Effector memory CD4-positive, alpha-beta T cell (primary cell): ENCODE measurements at regions not wholly inside any gene's neighbourhood (a gene's known extent, or its start where the extent isn't known, plus 50 kb on each side); places are given as distances from the start of the nearest gene placed in this dataset.

ENCODE experiments used
- DNase-seq, 3 donors: peaks; one replicate each; pipeline ENCODE4 v3.0.0-alpha.2; 2020
- H3K27ac ChIP-seq: 2 replicates; pipeline ENCODE4 v1.7.0; 2013; ENCODE audit warnings: mild to moderate bottlenecking, low read length, moderate library complexity; ENCODE audit not compliant: insufficient read depth, poor library complexity, severe bottlenecking
- H3K27me3 ChIP-seq: replicated peaks from 2 replicates; pipeline ENCODE4 v1.7.0; 2013; ENCODE audit warnings: mild to moderate bottlenecking, low read length; ENCODE audit not compliant: insufficient read depth, control insufficient read depth, poor library complexity, severe bottlenecking
- H3K36me3 ChIP-seq: 2 replicates; pipeline ENCODE4 v1.7.0; 2013; ENCODE audit warnings: mild to moderate bottlenecking, low read length, moderate library complexity; ENCODE audit not compliant: control insufficient read depth, insufficient read depth
- H3K4me1 ChIP-seq: 2 replicates; pipeline ENCODE4 v1.7.0; 2013; ENCODE audit warnings: low read length, mild to moderate bottlenecking; ENCODE audit not compliant: control insufficient read depth, insufficient read depth, poor library complexity, severe bottlenecking
- H3K4me3 ChIP-seq: 2 replicates; pipeline ENCODE4 v1.7.0; 2013; ENCODE audit warnings: low read length, low read depth, mild to moderate bottlenecking; ENCODE audit not compliant: insufficient read depth, poor library complexity, severe bottlenecking
- H3K9me3 ChIP-seq: 2 replicates; pipeline ENCODE4 v1.7.0; 2013; ENCODE audit warnings: mild to moderate bottlenecking, low read length, moderate library complexity; ENCODE audit not compliant: control insufficient read depth

DNA sequence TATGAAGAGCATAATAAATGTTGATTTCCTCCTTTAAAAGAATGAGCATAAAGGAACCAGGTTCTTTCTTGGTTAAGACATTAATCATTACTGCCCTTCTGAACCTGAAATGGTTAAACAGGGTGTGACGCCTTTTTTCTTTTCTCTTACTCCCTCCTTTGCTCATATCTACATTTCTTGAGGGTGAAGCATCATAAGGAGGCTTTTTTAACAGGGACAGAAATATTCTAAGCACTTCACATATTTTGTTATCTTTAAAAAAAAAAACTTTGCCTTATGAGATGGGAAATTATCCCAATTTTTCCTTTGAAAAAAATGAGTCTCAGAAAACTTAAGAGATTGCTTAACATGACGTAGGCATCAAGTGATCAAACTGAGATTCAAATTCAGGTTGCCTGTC is 1036.3 kb upstream of the TENM4 start:
- H3K36me3 ChIP-seq: no peaks in the 10 kb centered on the region
- H3K4me3 ChIP-seq: no peak overlapping the region
- H3K27me3 ChIP-seq: no peaks in the 10 kb centered on the region
- H3K27ac ChIP-seq: no peak overlapping the region
- DNase-seq: no peak
- no peaks in the 10 kb centered on the region for H3K9me3 ChIP-seq
- no peaks in the 10 kb centered on the region for H3K4me1 ChIP-seq

DNA sequence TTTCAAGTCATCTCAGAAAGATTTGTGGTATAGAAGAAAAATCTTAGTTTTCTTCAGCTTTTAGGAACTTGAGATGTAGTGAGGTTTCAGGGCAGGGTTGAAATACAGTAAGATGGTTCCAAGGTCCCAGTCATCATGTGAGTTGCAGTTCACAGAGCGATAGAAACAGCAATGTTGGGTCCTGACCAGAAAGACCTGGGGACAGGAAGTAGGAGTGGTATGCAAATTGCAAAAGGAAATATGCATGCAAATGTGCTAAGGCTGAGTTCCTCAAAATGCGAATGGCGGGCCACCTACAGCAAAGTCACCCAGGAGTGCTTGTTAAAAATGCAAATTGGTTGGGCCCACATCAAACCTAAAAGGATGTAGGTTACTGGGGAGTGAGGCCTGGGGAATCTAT is 1032.7 kb upstream of the TENM4 start:
- Histone ChIP-seq H3K4me1 (no peaks in the 10 kb centered on the region), H3K27me3 (no peaks in the 10 kb centered on the region), H3K27ac (no peak overlapping the region), H3K9me3 (no peaks in the 10 kb centered on the region), H3K4me3 (no peak overlapping the region), H3K36me3 (no peaks in the 10 kb centered on the region)
- DNase-seq: no peak

DNA sequence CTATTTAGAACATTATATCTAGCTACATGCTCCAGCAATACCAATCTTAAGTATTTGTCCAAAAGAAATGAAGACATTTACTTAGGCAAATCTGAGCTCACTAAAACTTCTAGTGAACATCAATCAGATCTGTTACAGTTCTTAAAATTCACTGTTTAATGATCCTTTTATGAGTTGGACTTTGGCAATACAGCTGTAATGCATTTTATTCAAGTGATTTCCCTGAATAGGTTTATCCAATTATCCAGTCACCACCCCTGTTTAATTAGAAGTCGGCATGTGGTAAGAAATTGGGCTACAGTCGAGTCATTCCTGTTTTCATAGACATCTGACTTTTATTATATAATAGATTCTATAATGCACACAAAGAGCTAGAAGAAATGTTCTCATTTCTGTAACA is 1029.0 kb upstream of the TENM4 start:
- Histone ChIP-seq H3K27me3 (no peaks in the 10 kb centered on the region), H3K36me3 (no peaks in the 10 kb centered on the region)

DNA sequence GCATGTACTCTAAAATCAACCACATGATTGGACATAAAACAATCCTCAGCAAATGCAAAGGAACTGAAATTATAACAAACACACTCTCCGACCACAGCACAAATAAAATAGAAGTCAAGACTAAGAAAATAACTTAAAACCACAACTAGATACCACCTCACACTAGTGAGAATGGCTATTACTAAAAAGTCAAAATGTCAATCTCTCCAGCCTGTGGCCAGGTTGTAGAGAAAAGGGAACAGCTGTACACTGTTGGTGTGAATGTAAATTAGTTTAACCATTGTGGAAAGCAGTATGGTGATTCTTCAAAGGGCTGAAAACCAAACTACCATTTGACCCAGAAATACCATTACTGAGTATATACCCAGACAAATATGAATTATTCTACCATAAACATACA is 1025.7 kb upstream of the TENM4 start:
- no peaks in the 10 kb centered on the region for H3K9me3 ChIP-seq
- H3K27ac ChIP-seq: no peak overlapping the region
- H3K27me3 ChIP-seq: no peaks in the 10 kb centered on the region

More for the DNA sequence above, 1029.0 kb upstream of the TENM4 start:
- H3K4me3 ChIP-seq: no peak overlapping the region
- H3K9me3 ChIP-seq: no peaks in the 10 kb centered on the region
- DNase-seq: no peak
- H3K4me1 ChIP-seq: no peaks in the 10 kb centered on the region
- no peak overlapping the region for H3K27ac ChIP-seq

DNA sequence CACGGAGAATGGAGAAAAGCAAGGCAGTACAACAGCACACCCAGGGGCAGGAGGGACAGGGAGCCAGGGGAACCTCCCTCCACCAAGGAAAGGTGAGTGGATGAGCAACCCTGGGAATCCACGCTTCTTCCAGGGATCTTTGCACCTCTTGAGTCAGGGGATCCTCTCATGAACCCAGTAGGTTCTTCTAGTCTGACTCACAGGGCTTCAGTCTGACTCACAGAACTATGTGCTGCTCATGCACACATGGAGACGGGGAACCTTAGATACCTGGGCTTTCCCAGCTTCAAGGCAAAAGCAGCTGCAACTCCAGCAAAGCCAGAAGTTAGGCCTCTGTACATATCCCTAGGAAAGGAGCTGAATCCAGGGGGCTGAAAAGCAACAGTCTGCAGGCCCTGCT is 1021.4 kb upstream of the TENM4 start:
- H3K4me1 ChIP-seq: no peaks in the 10 kb centered on the region
- no peaks in the 10 kb centered on the region for H3K9me3 ChIP-seq
- H3K27ac ChIP-seq: no peak overlapping the region
- no peak overlapping the region for H3K4me3 ChIP-seq
- no peaks in the 10 kb centered on the region for H3K27me3 ChIP-seq
- no peaks in the 10 kb centered on the region for H3K36me3 ChIP-seq
- DNase-seq: no peak

More for the DNA sequence above, 1025.7 kb upstream of the TENM4 start:
- no peak overlapping the region for H3K4me3 ChIP-seq
- no peaks in the 10 kb centered on the region for H3K4me1 ChIP-seq
- no peak for DNase-seq
- H3K36me3 ChIP-seq: no peaks in the 10 kb centered on the region

DNA sequence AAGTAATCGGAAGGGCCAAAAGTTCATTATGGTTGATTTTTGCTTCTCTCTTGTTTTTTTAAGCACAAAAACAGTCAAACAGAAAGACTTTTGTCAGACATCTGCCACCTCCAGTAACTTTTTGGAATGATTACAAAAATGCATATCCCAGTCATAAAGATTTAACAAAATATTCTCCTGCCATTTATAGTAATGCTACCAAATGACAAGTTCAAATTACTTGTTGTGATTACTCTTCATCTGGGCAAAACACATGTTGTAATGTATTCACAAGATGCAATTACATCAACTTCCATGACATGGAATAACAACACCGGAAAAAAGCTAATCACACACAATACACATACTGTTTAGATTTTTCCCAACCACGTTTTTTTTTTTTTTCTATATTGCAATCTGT is 1017.5 kb upstream of the TENM4 start:
- Histone ChIP-seq H3K27ac (no peak overlapping the region), H3K9me3 (no peaks in the 10 kb centered on the region), H3K36me3 (no peaks in the 10 kb centered on the region), H3K4me3 (no peak overlapping the region), H3K4me1 (no peaks in the 10 kb centered on the region), H3K27me3 (no peaks in the 10 kb centered on the region)
- DNase-seq: no peak

DNA sequence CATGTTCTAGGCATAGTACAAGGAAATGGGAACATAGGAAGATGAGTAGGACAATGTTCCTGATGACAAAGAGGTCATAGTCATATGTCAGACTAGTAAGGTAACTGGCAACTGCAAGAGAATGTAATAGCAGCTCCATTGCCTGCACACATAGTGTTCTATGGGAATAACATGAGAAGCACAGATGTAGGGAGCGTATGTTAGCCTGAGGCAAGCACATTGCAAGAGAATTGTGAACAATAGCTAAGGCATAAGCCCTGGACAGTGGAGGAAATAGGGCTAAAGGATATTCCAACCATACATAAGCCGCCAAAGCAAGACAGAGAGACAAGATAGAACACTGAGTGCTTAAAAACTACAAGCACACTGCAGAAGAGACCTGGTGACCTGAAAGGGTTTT is 1017.0 kb upstream of the TENM4 start:
- H3K27ac ChIP-seq: no peak overlapping the region
- H3K9me3 ChIP-seq: no peaks in the 10 kb centered on the region
- DNase-seq: no peak
- no peaks in the 10 kb centered on the region for H3K4me1 ChIP-seq
- no peaks in the 10 kb centered on the region for H3K27me3 ChIP-seq
- H3K36me3 ChIP-seq: no peaks in the 10 kb centered on the region
- H3K4me3 ChIP-seq: no peak overlapping the region

DNA sequence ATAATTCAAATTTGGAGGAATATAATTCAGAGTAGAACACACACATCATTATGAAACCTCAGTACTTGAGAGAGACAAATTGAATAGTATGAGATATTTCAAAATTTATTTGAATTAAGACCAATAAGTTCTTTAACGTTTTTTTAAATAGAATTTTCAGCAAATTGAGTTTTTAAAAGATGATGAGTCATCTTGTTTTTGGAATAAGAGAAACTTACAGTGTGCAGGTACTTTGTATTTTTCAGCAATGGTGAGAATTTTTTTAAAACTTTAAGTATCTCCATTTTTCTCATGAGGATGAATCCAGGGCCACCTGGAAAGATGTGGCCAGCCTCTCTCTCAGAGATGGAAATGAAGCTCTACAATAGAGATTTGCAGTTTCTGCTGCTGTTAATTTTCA is 1015.0 kb upstream of the TENM4 start:
- no peak overlapping the region for H3K4me3 ChIP-seq
- no peak overlapping the region for H3K27ac ChIP-seq
- H3K36me3 ChIP-seq: no peaks in the 10 kb centered on the region
- no peaks in the 10 kb centered on the region for H3K27me3 ChIP-seq
- peaks cover 6% of the 10 kb centered on the region for H3K9me3 ChIP-seq
- DNase-seq: no peak
- no peaks in the 10 kb centered on the region for H3K4me1 ChIP-seq

DNA sequence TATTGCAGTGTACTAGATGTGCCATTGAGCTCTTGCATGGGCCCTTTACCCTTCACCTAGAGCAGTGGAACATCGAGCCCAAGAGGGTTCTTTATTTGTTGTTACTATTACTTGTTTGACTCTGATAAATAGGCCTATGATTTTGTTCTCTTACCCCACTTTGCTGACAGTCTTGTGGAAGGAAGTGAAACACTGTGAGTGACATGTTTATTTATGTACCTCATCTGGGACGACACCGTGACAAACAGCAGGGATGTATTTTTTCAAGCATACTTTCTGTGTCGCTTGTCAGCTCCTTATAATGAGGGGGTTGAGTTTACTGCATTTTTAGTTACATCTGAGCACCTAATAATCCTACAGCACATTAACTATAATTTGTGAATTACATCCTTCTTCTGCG is 1010.3 kb upstream of the TENM4 start:
- no peaks in the 10 kb centered on the region for H3K36me3 ChIP-seq
- H3K27ac ChIP-seq: no peak overlapping the region
- H3K4me1 ChIP-seq: no peaks in the 10 kb centered on the region
- H3K4me3 ChIP-seq: no peak overlapping the region
- no peak for DNase-seq
- peaks cover 6% of the 10 kb centered on the region for H3K9me3 ChIP-seq
- no peaks in the 10 kb centered on the region for H3K27me3 ChIP-seq

DNA sequence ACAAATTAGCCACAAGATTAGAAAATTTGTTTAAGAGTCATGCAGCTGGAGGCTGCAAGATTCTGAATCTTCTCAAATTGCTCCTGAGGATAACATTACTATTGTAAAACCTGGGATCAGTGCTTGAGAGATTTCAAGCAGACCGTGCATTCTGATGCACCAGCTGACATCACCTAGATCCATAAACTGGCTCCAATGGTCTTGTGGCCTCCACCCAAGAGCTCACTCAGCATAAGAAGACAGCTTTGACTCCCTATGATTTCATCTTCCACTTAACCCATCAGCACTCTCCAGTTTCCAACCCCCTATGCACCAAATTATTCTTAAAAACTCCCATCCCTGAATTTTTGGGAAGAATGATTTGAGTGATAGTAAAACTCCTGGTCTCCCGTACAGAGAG is 1007.9 kb upstream of the TENM4 start:
- no peak overlapping the region for H3K27ac ChIP-seq
- H3K4me1 ChIP-seq: no peaks in the 10 kb centered on the region
- no peaks in the 10 kb centered on the region for H3K36me3 ChIP-seq
- H3K4me3 ChIP-seq: no peak overlapping the region
- no peaks in the 10 kb centered on the region for H3K27me3 ChIP-seq
- DNase-seq: no peak
- peaks cover 6% of the 10 kb centered on the region for H3K9me3 ChIP-seq

DNA sequence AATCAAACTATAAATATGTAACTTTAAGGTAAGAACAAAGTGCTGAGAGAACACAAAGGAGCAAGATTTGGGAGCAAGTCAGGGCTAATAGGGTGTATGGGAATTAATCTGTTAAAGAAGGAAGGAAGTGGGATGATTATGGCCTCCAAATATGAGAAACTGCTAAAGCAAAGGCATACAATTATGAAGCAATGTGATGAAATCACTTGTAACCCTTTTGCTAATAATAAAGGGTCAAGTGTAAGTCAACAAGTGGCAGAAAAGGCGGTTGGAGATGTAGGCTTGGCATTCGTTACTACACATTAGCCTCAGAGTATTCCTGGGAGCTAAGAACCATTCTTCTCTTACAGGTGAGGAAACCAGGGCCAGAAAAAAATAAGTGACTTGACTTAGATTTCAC is 1002.3 kb upstream of the TENM4 start:
- Histone ChIP-seq H3K4me1 (no peaks in the 10 kb centered on the region), H3K36me3 (no peaks in the 10 kb centered on the region), H3K27me3 (no peaks in the 10 kb centered on the region), H3K4me3 (no peak overlapping the region), H3K9me3 (no peaks in the 10 kb centered on the region), H3K27ac (no peak overlapping the region)
- no peak for DNase-seq
